Body of pancreas (tissue), 4 donors: ENCODE measurements at regions not wholly inside any gene's neighbourhood (a gene's known extent, or its start where the extent isn't known, plus 50 kb on each side); places are given as distances from the start of the nearest gene placed in this dataset.

Experiments
- ATAC-seq: fragments of 150-250 bp; one replicate; pipeline ENCODE4 v1.9.1; 2016
- DNase-seq, 4 donors: peaks; one replicate each; pipeline ENCODE4 v3.0.0-alpha.2; 2019
- H3K27ac ChIP-seq, 4 donors: fragments of 200-600 bp; sonication (generic); 1 replicate in 3 of 4; 2 replicates in 1 of 4; pipeline versions ENCODE4 v1.5.1 to v1.6.1; 2016 to 2019; ENCODE audit warnings: mild to moderate bottlenecking in 1 of 4, mixed read lengths in 1 of 4, moderate library complexity in 1 of 4
- H3K27me3 ChIP-seq, 2 donors: fragments of 200-600 bp; sonication (generic); one replicate each; pipeline ENCODE4 v1.6.0; 2016; ENCODE audit warnings: mild to moderate bottlenecking in 1 of 2
- H3K36me3 ChIP-seq, 2 donors: fragments of 200-600 bp; sonication (generic); replicated peaks in 1 of 2; 2 replicates each; pipeline ENCODE4 v1.5.1; 2016; ENCODE audit warnings: low read depth in 2 of 2; ENCODE audit not compliant: insufficient read depth in 1 of 2
- H3K4me1 ChIP-seq: fragments of 200-600 bp; sonication (generic); one replicate; pipeline ENCODE4 v1.6.0; 2016
- H3K4me3 ChIP-seq, 2 donors: fragments of 200-600 bp; sonication (generic); 1 replicate in 1 of 2; 2 replicates in 1 of 2; pipeline ENCODE4 v1.5.1; 2016 to 2019
- H3K9me3 ChIP-seq, 3 donors: fragments of 200-600 bp; sonication (generic); 1 replicate in 2 of 3; 2 replicates in 1 of 3; pipeline ENCODE4 v1.5.1; 2016
- CTCF ChIP-seq, 7 experiments: fragments of 450-650 bp in 4 of 7; fragments of 200-600 bp in 3 of 7; sonication (generic) in 3 of 7; IDR thresholded peaks; one replicate each; pipeline ENCODE4 v1.5.1; 2016 to 2019; ENCODE audit warnings: antibody characterized with exemption in 7 of 7
- POLR2A ChIP-seq, 3 donors: fragments of 450-650 bp; IDR thresholded peaks; one replicate each; pipeline ENCODE4 v1.6.1; 2016; ENCODE audit warnings: antibody characterized with exemption in 3 of 3, mild to moderate bottlenecking in 2 of 3
- WGBS, 2 donors: methylation state at CpG; one replicate each; pipeline ENCODE4 v1.1.5; 2017; 5-methylcytosine and 5-hydroxymethylcytosine counted together
- intact Hi-C: fragments of 100-400 bp; cut with DNase I; formaldehyde crosslinking; loops from one replicate; pipeline ENCODE4 v1.15.1; 2023

- ATAC-seq: no peak
- TF ChIP-seq CTCF (IDR thresholded peaks at IDR 0.05): no peak
- no peak for TF ChIP-seq POLR2A (IDR thresholded peaks at IDR 0.05)
- H3K9me3 ChIP-seq: no peaks in the 10 kb centered on the region
- H3K4me3 ChIP-seq: no peak overlapping the region
- no peak overlapping the region for H3K27ac ChIP-seq
- 24 to 46% methylated on average over 2 of the region's 2 CpGs for WGBS, 2 donors
- no peaks in the 10 kb centered on the region for H3K4me1 ChIP-seq
- DNase-seq: no peak
- no peaks in the 10 kb centered on the region for H3K27me3 ChIP-seq
- intact Hi-C loops: no loop called here
- no peaks in the 10 kb centered on the region for H3K36me3 ChIP-seq
Observed at GRCh38 chr18:41798879-41799278, 156.2 kb upstream of the PIK3C3 start.

GRCh38 chr18:41790687-41791086 lies 164.3 kb upstream of the PIK3C3 start:
- intact Hi-C loops: no loop called here
- no peak overlapping the region for H3K27ac ChIP-seq
- no peaks in the 10 kb centered on the region for H3K9me3 ChIP-seq
- ATAC-seq (no peak), DNase-seq (no peak)
- H3K4me1 ChIP-seq: no peaks in the 10 kb centered on the region
- H3K27me3 ChIP-seq: no peaks in the 10 kb centered on the region
- no peak for TF ChIP-seq CTCF (IDR thresholded peaks at IDR 0.05)
- no peak for TF ChIP-seq POLR2A (IDR thresholded peaks at IDR 0.05)
- H3K36me3 ChIP-seq: no peaks in the 10 kb centered on the region
- no peak overlapping the region for H3K4me3 ChIP-seq
- 53 to 57% methylated on average over 5 of the region's 5 CpGs for WGBS, 2 donors

- no peaks in the 10 kb centered on the region for H3K4me1 ChIP-seq
- no peaks in the 10 kb centered on the region for H3K9me3 ChIP-seq
- intact Hi-C loops: loop anchor here (10.0 kb wide), 1 partner anchor 64 kb away; no protein-coding TSS in a partner anchor
- no peak for DNase-seq
- H3K4me3 ChIP-seq: no peak overlapping the region
- no peaks in the 10 kb centered on the region for H3K36me3 ChIP-seq
- no peak overlapping the region for H3K27ac ChIP-seq
- 39 to 44% methylated on average over 2 of the region's 2 CpGs for WGBS, 2 donors
- no peak for ATAC-seq
- TF ChIP-seq CTCF (IDR thresholded peaks at IDR 0.05) (no peak), POLR2A (IDR thresholded peaks at IDR 0.05) (no peak)
- no peaks in the 10 kb centered on the region for H3K27me3 ChIP-seq
Observed at GRCh38 chr18:41789001-41789400, 166.0 kb upstream of the PIK3C3 start.

GRCh38 chr18:41783879-41784278 lies 171.2 kb upstream of the PIK3C3 start:
- Histone ChIP-seq H3K27ac (no peak overlapping the region), H3K36me3 (no peaks in the 10 kb centered on the region), H3K4me1 (no peaks in the 10 kb centered on the region), H3K4me3 (no peak overlapping the region), H3K27me3 (no peaks in the 10 kb centered on the region), H3K9me3 (no peaks in the 10 kb centered on the region)
- intact Hi-C loops: loop anchor here (10.0 kb wide), 1 partner anchor 59 kb away; no protein-coding TSS in a partner anchor
- no peak for TF ChIP-seq POLR2A (IDR thresholded peaks at IDR 0.05)
- no peak for TF ChIP-seq CTCF (IDR thresholded peaks at IDR 0.05)
- 26 to 42% methylated on average over 1 of the region's 1 CpG for WGBS, 2 donors
- no peak for DNase-seq
- ATAC-seq: no peak

GRCh38 chr18:41783065-41783818 lies 171.8 kb upstream of the PIK3C3 start:
- H3K4me1 ChIP-seq: no peaks in the 10 kb centered on the region
- WGBS, 2 donors: 38 to 47% methylated on average over 5 of the region's 5 CpGs
- TF ChIP-seq CTCF (IDR thresholded peaks at IDR 0.05) (no peak), POLR2A (IDR thresholded peaks at IDR 0.05) (no peak)
- no peak for DNase-seq
- no peak for ATAC-seq
- H3K27me3 ChIP-seq: no peaks in the 10 kb centered on the region
- H3K9me3 ChIP-seq: no peaks in the 10 kb centered on the region
- H3K27ac ChIP-seq: no peak overlapping the region
- H3K36me3 ChIP-seq: no peaks in the 10 kb centered on the region
- intact Hi-C loops: loop anchor here (10.0 kb wide), 1 partner anchor 58 kb away; no protein-coding TSS in a partner anchor
- no peak overlapping the region for H3K4me3 ChIP-seq
